SK-N-MC (cell line): ENCODE measurements at regions not wholly inside any gene's neighbourhood (a gene's known extent, or its start where the extent isn't known, plus 50 kb on each side); places are given as distances from the start of the nearest gene placed in this dataset.
"Not testable (repeated sequence)": the region's sequence is repeated elsewhere in the genome, so short reads cannot be mapped to it uniquely, and the experiment has no call there.

Source experiments
- EZH2 ChIP-seq: fragments of 200-600 bp; sonication (generic); IDR thresholded peaks from one replicate; pipeline ENCODE4 v1.6.1; 2017; ENCODE audit warnings: antibody characterized with exemption
- FOXP2 ChIP-seq: optimal IDR thresholded peaks from 2 replicates; pipeline ENCODE3; 2011; ENCODE audit warnings: mild to moderate bottlenecking, moderate library complexity; ENCODE audit not compliant: insufficient read depth; ENCODE audit errors: extremely low read length, control extremely low read depth
- POLR2AphosphoS5 ChIP-seq: IDR thresholded peaks from 2 replicates; pipeline ENCODE4 v1.6.1; 2012; ENCODE audit warnings: mild to moderate bottlenecking, low read depth, low read length, borderline replicate concordance

GRCh38 chr3:20265977-20266376 lies 80.0 kb upstream of the SGO1 start:
- TF ChIP-seq EZH2, POLR2AphosphoS5, FOXP2: not testable (repeated sequence)
